ENCODE measurements at regions not wholly inside any gene's neighbourhood (a gene's known extent, or its start where the extent isn't known, plus 50 kb on each side); places are given as distances from the start of the nearest gene placed in this dataset.

GRCh38 chr17:65381152-65381551 lies 180.3 kb downstream of the AXIN2 start:
- H3K9me3 ChIP-seq (ENCODE audit: control insufficient read depth, insufficient read depth, low read length): no peaks in the 10 kb centered on the region
- WGBS, 2 experiments (ENCODE audit: extremely low coverage in 2 of 2, insufficient read length in 1 of 2): 40% methylated on average over 1 of the region's 3 CpGs; no CpG with 5 or more reads in 1 of the 2 experiments
- ChIA-PET CTCF (no interaction called here), POLR2A (ENCODE audit: unreplicated experiment) (no interaction called here)
- no peak overlapping the region for H4K91ac ChIP-seq (ENCODE audit: insufficient read depth, low read depth, low read length)
- H2AK5ac ChIP-seq (ENCODE audit: low read depth, low read length): no peak overlapping the region
- no peak overlapping the region for H4K5ac ChIP-seq (ENCODE audit: low read depth, low read length)
- H4K20me1 ChIP-seq (ENCODE audit: insufficient read depth, low read length): no peaks in the 10 kb centered on the region
- peaks cover 8% of the 10 kb centered on the region; the same call in 1 of the 2 replicates for H3K27me3 ChIP-seq (ENCODE audit: control insufficient read depth, insufficient read depth, low read length)
- no peak overlapping the region for H3K9ac ChIP-seq (ENCODE audit: low read depth, low read length)
- no peaks in the 10 kb centered on the region for H3K79me1 ChIP-seq (ENCODE audit: low read depth in 1 of 2, low read length in 2 of 2)
- H3K23ac ChIP-seq (ENCODE audit: low read depth, low read length): no peak overlapping the region
- H2BK120ac ChIP-seq (ENCODE audit: low read depth, low read length): no peak overlapping the region
- no peak overlapping the region for H2AFZ ChIP-seq (replicated peaks; ENCODE audit: low read length, poor library complexity)
- intact Hi-C loops (cut with micrococcal nuclease) (no loop called here), dilution Hi-C loops (cut with HindIII; ENCODE audit: low sequenced_read_pairs, unreplicated experiment) (no loop called here), in situ Hi-C loops (cut with MboI; ENCODE audit: low sequenced_read_pairs) (no loop called here)
- no peak for DNase-seq
- no peak overlapping the region for H2BK5ac ChIP-seq (ENCODE audit: low read depth, low read length, poor library complexity, severe bottlenecking)
- no peak overlapping the region for H3K27ac ChIP-seq (ENCODE audit: insufficient read depth, low read length)
- no TSS peak for BruUV-seq (replicated peaks)
- no peak overlapping the region for H2AK9ac ChIP-seq (replicated peaks; ENCODE audit: low read depth, low read length, poor library complexity)
- no peak overlapping the region for H2BK20ac ChIP-seq (ENCODE audit: low read depth, low read length)
- H3K36me3 ChIP-seq (ENCODE audit: control insufficient read depth, insufficient read depth, low read length): no peaks in the 10 kb centered on the region
- H3K56ac ChIP-seq (ENCODE audit: extremely low read depth, insufficient read depth, low read length): no peak overlapping the region
- H3K4me2 ChIP-seq (ENCODE audit: low read depth, low read length): no peak overlapping the region
- TF ChIP-seq MXI1 (IDR thresholded peaks at IDR 0.05; ENCODE audit: borderline replicate concordance, low read depth, low read length): no peak
- TF ChIP-seq USF2 (IDR thresholded peaks at IDR 0.05; ENCODE audit: low read depth, low read length): no peak
- no peak for TF ChIP-seq ELK1 (IDR thresholded peaks at IDR 0.05; ENCODE audit: borderline replicate concordance, low read depth, low read length)
- TF ChIP-seq MAFK (IDR thresholded peaks at IDR 0.05; ENCODE audit: low read depth, low read length): no peak
- no peak for TF ChIP-seq RCOR1 (IDR thresholded peaks at IDR 0.05; ENCODE audit: insufficient replicate concordance, low read length)
- TF ChIP-seq, protein P1, sequence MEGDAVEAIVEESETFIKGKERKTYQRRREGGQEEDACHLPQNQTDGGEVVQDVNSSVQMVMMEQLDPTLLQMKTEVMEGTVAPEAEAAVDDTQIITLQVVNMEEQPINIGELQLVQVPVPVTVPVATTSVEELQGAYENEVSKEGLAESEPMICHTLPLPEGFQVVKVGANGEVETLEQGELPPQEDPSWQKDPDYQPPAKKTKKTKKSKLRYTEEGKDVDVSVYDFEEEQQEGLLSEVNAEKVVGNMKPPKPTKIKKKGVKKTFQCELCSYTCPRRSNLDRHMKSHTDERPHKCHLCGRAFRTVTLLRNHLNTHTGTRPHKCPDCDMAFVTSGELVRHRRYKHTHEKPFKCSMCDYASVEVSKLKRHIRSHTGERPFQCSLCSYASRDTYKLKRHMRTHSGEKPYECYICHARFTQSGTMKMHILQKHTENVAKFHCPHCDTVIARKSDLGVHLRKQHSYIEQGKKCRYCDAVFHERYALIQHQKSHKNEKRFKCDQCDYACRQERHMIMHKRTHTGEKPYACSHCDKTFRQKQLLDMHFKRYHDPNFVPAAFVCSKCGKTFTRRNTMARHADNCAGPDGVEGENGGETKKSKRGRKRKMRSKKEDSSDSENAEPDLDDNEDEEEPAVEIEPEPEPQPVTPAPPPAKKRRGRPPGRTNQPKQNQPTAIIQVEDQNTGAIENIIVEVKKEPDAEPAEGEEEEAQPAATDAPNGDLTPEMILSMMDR (conservative IDR thresholded peaks at IDR 0.05; ENCODE audit: low read depth, low read length): no peak
- TF ChIP-seq FOS (IDR thresholded peaks at IDR 0.05; ENCODE audit: low read depth, low read length): no peak
- no peak for TF ChIP-seq MAZ (IDR thresholded peaks at IDR 0.05; ENCODE audit: borderline replicate concordance, low read depth, low read length)
- H4K8ac ChIP-seq (ENCODE audit: low read depth in 2 of 2, low read length in 2 of 2): no peak overlapping the region
- no peak overlapping the region for H3K14ac ChIP-seq (replicated peaks; ENCODE audit: low read depth, low read length)
- no peak overlapping the region for H2BK15ac ChIP-seq (ENCODE audit: low read depth, low read length)
- no peak for ATAC-seq (ENCODE audit: low read depth)
- no peaks in the 10 kb centered on the region for H3K9me1 ChIP-seq (ENCODE audit: insufficient read depth, low read length)
- H3K4me3 ChIP-seq (ENCODE audit: insufficient read depth, low read depth, low read length): no peak overlapping the region
- H3K4me1 ChIP-seq (ENCODE audit: control insufficient read depth, insufficient read depth, low read length): no peaks in the 10 kb centered on the region
- H3K18ac ChIP-seq (ENCODE audit: low read depth, low read length): no peak overlapping the region
- no peak overlapping the region for H3K4ac ChIP-seq (ENCODE audit: low read depth, low read length)

All from IMR-90 (cell line).